ENCODE measurements at regions not wholly inside any gene's neighbourhood (a gene's known extent, or its start where the extent isn't known, plus 50 kb on each side); places are given as distances from the start of the nearest gene placed in this dataset.

DNA sequence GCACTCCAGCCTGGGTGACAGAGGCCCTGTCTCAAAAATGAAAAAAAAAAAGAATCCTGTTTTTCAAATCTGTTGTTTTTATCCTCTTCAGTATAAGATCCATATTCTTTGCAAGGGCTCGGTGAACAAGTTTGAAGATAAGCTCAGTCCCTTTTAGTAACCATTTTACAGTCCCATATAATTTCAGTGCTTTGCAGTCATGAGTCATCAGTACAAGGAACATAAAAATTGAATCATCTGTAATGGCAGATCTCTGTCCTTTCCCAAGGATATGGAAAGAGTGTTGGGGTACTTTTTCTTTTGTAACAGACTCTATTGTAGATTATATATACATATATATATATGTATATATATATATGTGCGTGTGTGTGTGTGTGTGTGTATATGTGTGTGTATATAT, 52.2 kb upstream of the ZPBP start:
- DNase-seq (ENCODE audit: extremely low read depth, insufficient read length), result no peak
- no peak overlapping the region for H3K4me3 ChIP-seq (replicated peaks; ENCODE audit: low read depth, low read length)
- TF ChIP-seq, protein P1, sequence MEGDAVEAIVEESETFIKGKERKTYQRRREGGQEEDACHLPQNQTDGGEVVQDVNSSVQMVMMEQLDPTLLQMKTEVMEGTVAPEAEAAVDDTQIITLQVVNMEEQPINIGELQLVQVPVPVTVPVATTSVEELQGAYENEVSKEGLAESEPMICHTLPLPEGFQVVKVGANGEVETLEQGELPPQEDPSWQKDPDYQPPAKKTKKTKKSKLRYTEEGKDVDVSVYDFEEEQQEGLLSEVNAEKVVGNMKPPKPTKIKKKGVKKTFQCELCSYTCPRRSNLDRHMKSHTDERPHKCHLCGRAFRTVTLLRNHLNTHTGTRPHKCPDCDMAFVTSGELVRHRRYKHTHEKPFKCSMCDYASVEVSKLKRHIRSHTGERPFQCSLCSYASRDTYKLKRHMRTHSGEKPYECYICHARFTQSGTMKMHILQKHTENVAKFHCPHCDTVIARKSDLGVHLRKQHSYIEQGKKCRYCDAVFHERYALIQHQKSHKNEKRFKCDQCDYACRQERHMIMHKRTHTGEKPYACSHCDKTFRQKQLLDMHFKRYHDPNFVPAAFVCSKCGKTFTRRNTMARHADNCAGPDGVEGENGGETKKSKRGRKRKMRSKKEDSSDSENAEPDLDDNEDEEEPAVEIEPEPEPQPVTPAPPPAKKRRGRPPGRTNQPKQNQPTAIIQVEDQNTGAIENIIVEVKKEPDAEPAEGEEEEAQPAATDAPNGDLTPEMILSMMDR (IDR thresholded peaks at IDR 0.05; ENCODE audit: insufficient read depth, low read length, poor library complexity, severe bottlenecking), result no peak
- no peaks in the 10 kb centered on the region for H3K27me3 ChIP-seq (replicated peaks; ENCODE audit: control insufficient read depth, insufficient read depth, low read length)
- no peaks in the 10 kb centered on the region for H3K36me3 ChIP-seq (ENCODE audit: control insufficient read depth, insufficient read depth, low read length)
